OCI-LY3 (cell line): ENCODE measurements at regions not wholly inside any gene's neighbourhood (a gene's known extent, or its start where the extent isn't known, plus 50 kb on each side); places are given as distances from the start of the nearest gene placed in this dataset.

Experiments
- H2AFZ ChIP-seq: fragments of 200-600, 300-600 bp; shearing (Covaris generic); 2 replicates; pipeline ENCODE4 v1.6.0; 2014; ENCODE audit warnings: antibody characterized with exemption, low read depth, low read length
- H3K27ac ChIP-seq: fragments of 200-600, 300-600 bp; sonication (generic); 2 replicates; pipeline ENCODE4 v1.5.1; 2014; ENCODE audit warnings: mild to moderate bottlenecking, low read length, moderate library complexity, mixed read lengths
- H3K27me3 ChIP-seq: fragments of 200-600, 300-600 bp; sonication (generic); 2 replicates; pipeline ENCODE4 v1.6.1; 2014; ENCODE audit warnings: low read depth, low read length, mixed read lengths
- H3K36me3 ChIP-seq: fragments of 200-600, 300-600 bp; sonication (generic); replicated peaks from 2 replicates; pipeline ENCODE3; 2014; ENCODE audit warnings: low read depth, low read length, mixed read lengths
- H3K4me1 ChIP-seq: fragments of 300-600, 200-600 bp; sonication (generic); 2 replicates; pipeline ENCODE4 v1.6.1; 2014; ENCODE audit warnings: low read length, mixed read lengths
- H3K4me2 ChIP-seq: fragments of 200-600, 300-600 bp; sonication (generic); 2 replicates; pipeline ENCODE4 v1.6.1; 2014; ENCODE audit warnings: low read length, mixed read lengths
- H3K4me3 ChIP-seq: fragments of 300-600, 200-600 bp; sonication (generic); 2 replicates; pipeline ENCODE4 v1.5.1; 2014; ENCODE audit warnings: antibody characterized with exemption, mild to moderate bottlenecking, low read length, moderate library complexity
- H3K79me2 ChIP-seq: fragments of 300-600, 200-600 bp; shearing (Covaris generic); 2 replicates; pipeline ENCODE4 v1.6.1; 2014; ENCODE audit warnings: mild to moderate bottlenecking, low read length, mixed read lengths
- H3K9ac ChIP-seq: fragments of 300-600, 200-600 bp; shearing (Covaris generic); 2 replicates; pipeline ENCODE4 v1.6.0; 2014; ENCODE audit warnings: mild to moderate bottlenecking, low read length, moderate library complexity
- H3K9me3 ChIP-seq: fragments of 200-600, 300-600 bp; shearing (Covaris generic); 2 replicates; pipeline ENCODE4 v1.6.1; 2014; ENCODE audit warnings: low read length, mixed read lengths; ENCODE audit not compliant: insufficient read depth
- H4K20me1 ChIP-seq: fragments of 200-600, 300-600 bp; sonication (generic); 2 replicates; pipeline ENCODE4 v1.6.1; 2016; ENCODE audit warnings: low read length, mixed read lengths; ENCODE audit not compliant: insufficient read depth
- CTCF ChIP-seq: fragments of 200-600, 300-600 bp; sonication (generic); IDR thresholded peaks from 2 replicates; pipeline ENCODE4 v1.5.1; 2014; ENCODE audit warnings: antibody characterized with exemption, low read length, low read depth
- EZH2phosphoT487 ChIP-seq: fragments of 200-600 bp; shearing (Covaris generic); IDR thresholded peaks from 2 replicates; pipeline ENCODE4 v1.6.1; 2018; ENCODE audit warnings: antibody characterized with exemption, mixed run types, low read depth

DNA sequence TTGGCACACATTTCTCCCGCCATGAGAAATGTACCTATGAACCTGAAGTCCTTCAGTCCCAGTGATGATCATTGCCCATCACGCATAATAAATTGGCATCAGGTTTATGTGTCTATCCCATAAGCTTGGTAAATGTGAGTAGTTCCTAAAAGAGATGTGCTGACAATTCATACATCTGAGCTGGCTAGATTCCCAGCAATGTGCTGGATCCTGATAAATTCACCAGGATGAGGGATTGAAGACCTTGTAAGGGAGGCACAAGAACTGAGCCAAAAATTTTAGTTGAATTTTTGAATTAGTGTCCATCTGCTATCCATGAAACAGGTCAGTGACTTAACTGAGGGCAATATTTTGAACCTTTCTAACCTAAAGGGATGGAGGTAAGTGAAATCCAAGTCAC lies 267.9 kb upstream of the CITED2 start:
- no peaks in the 10 kb centered on the region for H4K20me1 ChIP-seq
- H3K27me3 ChIP-seq, result no peaks in the 10 kb centered on the region
- no peaks in the 10 kb centered on the region for H3K36me3 ChIP-seq
- H3K79me2 ChIP-seq, result no peaks in the 10 kb centered on the region
- H3K9ac ChIP-seq, result no peak overlapping the region
- H3K9me3 ChIP-seq, result no peaks in the 10 kb centered on the region
- TF ChIP-seq EZH2phosphoT487, result no peak
- TF ChIP-seq CTCF, result no peak
- H2AFZ ChIP-seq, result no peak overlapping the region
- no peak overlapping the region for H3K4me2 ChIP-seq
- H3K4me3 ChIP-seq, result no peak overlapping the region
- no peaks in the 10 kb centered on the region for H3K4me1 ChIP-seq
- H3K27ac ChIP-seq, result no peak overlapping the region

DNA sequence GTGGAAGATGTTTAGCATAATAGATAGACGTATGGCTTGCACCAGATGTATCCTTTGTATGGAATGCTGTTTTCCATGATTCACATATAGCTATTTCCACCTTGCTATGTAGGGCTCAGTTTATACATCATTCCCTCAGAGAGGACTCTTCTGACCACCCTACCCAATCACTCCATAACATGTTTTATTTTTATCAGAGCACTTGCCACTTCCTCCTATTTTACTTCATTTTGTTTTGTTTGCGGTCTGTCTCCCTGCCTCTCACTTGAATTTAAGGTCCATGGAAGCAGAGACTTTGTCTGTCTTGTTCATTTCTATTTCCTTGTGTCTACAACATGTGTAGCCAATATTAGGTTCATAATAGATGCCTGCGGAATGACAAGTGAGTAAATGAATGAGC lies 266.9 kb upstream of the CITED2 start:
- H3K36me3 ChIP-seq, result no peaks in the 10 kb centered on the region
- no peaks in the 10 kb centered on the region for H3K4me1 ChIP-seq
- no peak overlapping the region for H3K4me2 ChIP-seq
- no peak overlapping the region for H2AFZ ChIP-seq
- no peak overlapping the region for H3K27ac ChIP-seq
- H3K79me2 ChIP-seq, result no peaks in the 10 kb centered on the region
- H3K4me3 ChIP-seq, result no peak overlapping the region
- H4K20me1 ChIP-seq, result no peaks in the 10 kb centered on the region
- H3K9ac ChIP-seq, result no peak overlapping the region
- no peaks in the 10 kb centered on the region for H3K9me3 ChIP-seq
- TF ChIP-seq EZH2phosphoT487, result no peak
- no peak for TF ChIP-seq CTCF
- H3K27me3 ChIP-seq, result no peaks in the 10 kb centered on the region

- H3K79me2 ChIP-seq, result no peaks in the 10 kb centered on the region
- H3K4me1 ChIP-seq, result no peaks in the 10 kb centered on the region
- H3K9ac ChIP-seq, result no peak overlapping the region
- no peak overlapping the region for H2AFZ ChIP-seq
- no peak overlapping the region for H3K27ac ChIP-seq
- no peaks in the 10 kb centered on the region for H3K36me3 ChIP-seq
- H3K9me3 ChIP-seq, result no peaks in the 10 kb centered on the region
- H3K4me3 ChIP-seq, result no peak overlapping the region
- no peak overlapping the region for H3K4me2 ChIP-seq
- H4K20me1 ChIP-seq, result no peaks in the 10 kb centered on the region
- H3K27me3 ChIP-seq, result no peaks in the 10 kb centered on the region
- no peak for TF ChIP-seq CTCF
- TF ChIP-seq EZH2phosphoT487, result no peak
Measured at GRCh38 chr6:139640921-139641320, 266.5 kb upstream of the CITED2 start.

GRCh38 chr6:139640448-139640847 lies 266.0 kb upstream of the CITED2 start:
- H3K4me2 ChIP-seq, result no peak overlapping the region
- H4K20me1 ChIP-seq, result no peaks in the 10 kb centered on the region
- no peak overlapping the region for H3K27ac ChIP-seq
- no peak overlapping the region for H2AFZ ChIP-seq
- H3K9me3 ChIP-seq, result no peaks in the 10 kb centered on the region
- no peak for TF ChIP-seq EZH2phosphoT487
- TF ChIP-seq CTCF, result no peak
- no peaks in the 10 kb centered on the region for H3K79me2 ChIP-seq
- no peak overlapping the region for H3K9ac ChIP-seq
- H3K27me3 ChIP-seq, result no peaks in the 10 kb centered on the region
- no peaks in the 10 kb centered on the region for H3K4me1 ChIP-seq
- no peaks in the 10 kb centered on the region for H3K36me3 ChIP-seq
- H3K4me3 ChIP-seq, result no peak overlapping the region
